GM18505 (cell line): ENCODE measurements at regions not wholly inside any gene's neighbourhood (a gene's known extent, or its start where the extent isn't known, plus 50 kb on each side); places are given as distances from the start of the nearest gene placed in this dataset.

Experiments used
- ATAC-seq: cut with Tn5 transposase; IDR thresholded peaks from one replicate; pipeline ENCODE4 v1.9.1; 2021; ENCODE audit not compliant: unreplicated experiment
- POLR2A ChIP-seq: IDR thresholded peaks from 4 replicates; pipeline ENCODE4 v1.6.1; 2011; ENCODE audit warnings: borderline replicate concordance; ENCODE audit not compliant: insufficient read depth, insufficient read length; ENCODE audit errors: extremely low read depth

DNA sequence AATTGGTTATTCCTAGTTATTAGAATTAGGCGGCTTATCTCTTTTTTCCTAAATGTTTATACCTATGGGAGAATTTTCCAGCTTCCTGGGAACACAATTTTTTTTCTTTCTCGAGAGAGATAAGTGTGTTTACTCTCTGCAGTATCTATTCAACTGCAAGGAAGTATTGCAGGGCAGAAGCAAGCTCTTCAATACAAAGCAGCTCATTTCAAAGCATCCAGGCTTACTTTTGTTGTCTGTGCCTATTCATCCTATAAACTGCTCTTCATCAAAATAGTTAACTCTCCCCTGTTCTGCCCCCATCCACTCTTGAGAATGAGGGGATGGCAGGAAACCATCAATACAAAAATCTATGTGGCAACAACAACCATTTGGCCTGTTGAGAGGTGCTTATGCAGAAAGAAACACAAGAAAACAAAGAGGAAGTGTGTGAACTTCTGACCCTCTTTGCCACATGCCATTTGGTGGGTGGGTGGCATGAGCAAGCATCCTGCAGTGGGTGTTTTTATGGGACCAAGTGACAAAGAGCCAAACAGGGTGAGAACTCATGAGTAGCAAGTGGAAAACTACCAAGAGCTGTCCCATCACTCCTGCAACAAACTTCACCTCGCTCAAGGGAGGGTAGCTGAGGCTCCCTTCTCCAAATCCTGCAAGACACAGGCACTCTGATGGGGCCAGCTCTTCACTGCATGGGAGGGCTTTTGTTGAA, 50.6 kb upstream of the MRPS6 start:
- TF ChIP-seq POLR2A = no peak
- no peak for ATAC-seq

DNA sequence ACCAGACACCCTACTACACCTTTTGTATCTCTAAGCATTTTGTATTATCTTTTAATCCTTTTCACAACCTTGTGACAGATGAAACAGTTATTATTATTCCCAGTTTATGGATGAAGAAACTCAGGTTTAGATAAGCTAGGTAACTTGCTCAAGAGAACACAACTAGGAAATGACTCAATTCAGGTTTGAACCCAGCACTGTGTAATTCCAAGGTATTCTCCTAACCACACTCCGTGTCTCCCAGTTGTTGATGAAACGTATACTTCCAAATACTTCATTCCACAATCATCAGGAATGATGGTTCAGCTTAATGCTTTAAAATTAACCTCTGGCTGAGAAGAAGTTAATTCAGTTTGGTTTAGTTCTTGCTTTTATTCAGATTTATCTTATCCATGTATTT, 51.7 kb upstream of the MRPS6 start:
- no peak for TF ChIP-seq POLR2A
- no peak for ATAC-seq

DNA sequence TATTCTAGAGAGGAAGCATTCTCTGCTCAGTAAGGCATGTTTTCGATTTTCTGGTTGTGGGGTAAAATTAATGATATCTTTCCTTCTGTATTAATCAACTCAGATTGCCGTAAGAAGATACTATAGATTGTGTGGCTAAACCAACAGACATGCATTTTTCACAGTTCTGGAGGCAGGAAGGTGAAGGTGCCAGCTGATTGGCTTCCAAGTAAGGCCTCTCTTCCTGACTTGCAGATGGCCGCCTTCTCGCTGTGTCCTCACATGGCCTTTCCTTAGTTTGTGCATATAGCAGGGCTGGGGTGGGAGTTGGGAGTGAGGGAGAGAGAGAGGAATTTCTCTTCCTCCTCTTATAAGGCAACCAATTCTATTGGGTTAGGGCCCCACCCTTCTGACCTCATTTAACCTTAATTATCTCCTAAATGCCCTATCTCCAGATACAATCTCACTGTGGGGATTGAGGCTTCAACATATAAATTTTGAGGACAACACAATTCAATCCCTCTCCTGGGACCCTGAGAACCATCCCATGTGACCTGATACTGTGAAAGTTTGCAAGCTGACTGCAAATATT, 52.3 kb upstream of the MRPS6 start:
- no peak for ATAC-seq

DNA sequence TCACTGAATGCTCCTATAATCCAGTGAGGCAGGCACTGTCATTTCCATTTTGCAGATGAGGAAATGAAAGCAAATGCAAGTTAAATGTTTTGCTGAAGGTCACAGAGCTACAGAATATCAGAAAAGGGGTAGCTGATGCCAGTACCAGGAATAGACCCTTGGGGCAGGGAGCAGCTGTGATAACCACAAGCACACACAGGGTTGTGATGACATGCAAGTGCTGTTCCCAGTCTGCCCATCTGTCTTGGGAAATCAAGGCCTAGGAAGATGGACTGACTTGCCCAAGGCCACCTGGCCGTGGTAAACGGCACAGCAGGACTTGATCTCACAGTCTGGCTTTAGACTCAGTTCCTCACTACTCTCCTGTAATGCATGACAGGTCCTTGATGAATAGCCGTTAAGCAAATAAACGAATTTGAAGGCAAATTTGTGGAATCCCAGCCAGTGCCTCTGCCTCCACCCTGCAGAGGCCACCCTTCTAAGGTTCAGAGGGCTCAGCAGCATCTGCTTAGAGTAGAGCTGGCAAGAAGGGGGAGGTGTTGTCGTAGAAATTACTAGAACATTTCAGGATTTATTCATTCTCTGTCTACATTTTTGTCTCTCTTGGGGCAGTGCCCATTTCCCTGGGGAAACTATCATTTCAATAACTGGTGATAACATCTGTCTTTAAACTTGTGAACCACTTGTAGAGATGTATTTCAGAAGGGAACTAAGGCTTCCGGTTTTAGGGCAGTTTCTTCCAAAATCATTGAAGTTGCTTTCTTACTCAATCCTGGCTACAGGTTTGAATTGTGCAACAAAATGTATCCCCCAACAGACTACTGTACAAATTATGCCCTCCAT, 53.2 kb upstream of the MRPS6 start:
- ATAC-seq = peak; percentile 52
- peak; percentile 37 for TF ChIP-seq POLR2A

More for the DNA sequence above, 52.3 kb upstream of the MRPS6 start:
- TF ChIP-seq POLR2A = no peak

DNA sequence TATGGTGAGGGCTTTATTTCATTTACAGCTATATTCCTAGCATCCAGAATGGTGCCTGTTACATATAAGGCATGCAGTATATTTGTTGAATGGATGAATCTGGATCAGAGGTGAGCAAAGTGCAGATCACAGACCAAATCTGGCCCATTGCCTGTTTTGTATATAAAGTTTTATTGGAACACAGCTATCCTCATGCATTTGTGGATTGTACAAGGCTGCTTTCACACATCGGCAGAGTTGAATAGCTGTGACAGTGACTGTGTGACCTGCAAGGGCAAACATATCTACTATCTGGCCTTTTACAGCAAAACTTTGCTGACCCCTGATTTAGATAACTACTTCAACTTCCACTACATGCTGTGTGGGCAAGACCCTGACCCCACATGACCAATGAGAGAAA, 54.0 kb upstream of the MRPS6 start:
- ATAC-seq = no peak
- no peak for TF ChIP-seq POLR2A

DNA sequence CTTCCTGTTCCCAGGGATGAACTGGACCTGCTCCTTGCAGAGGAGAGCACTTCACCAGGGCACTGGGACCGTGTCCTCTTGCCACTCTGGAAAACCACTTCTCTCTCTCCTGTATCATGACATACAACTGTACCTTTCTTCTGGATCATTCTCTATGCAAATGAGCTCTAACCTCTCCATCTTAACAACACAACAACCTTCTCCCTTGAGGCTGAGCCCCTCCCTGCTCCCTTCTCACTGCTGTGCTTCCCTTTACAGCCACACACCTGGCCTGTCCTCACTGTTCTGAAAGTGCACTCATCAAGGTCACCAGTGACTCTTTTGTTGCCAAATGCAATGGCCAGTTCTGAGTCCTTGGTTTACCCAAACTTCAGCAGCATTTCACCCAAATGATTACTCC, 54.5 kb upstream of the MRPS6 start:
- no peak for TF ChIP-seq POLR2A
- no peak for ATAC-seq

DNA sequence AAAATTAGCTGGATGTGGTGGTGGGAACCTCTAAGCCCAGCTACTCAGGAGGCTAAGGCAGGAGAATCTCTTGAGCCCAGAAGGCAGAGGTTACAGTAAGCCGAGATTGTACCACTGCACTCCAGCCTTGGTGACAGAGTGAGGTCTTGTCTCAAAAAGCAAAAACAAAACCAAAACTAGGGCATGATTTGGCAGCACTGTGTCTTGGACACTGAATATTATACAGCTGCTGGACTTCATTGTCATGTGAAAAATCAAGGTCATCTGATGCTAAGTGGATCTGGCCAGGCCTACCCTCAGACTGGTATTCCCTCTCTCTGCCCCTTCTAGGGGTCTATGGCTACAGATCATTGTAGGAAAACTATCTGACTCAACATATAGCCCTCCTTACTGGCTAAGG, 55.2 kb upstream of the MRPS6 start:
- TF ChIP-seq POLR2A = no peak
- ATAC-seq = no peak

DNA sequence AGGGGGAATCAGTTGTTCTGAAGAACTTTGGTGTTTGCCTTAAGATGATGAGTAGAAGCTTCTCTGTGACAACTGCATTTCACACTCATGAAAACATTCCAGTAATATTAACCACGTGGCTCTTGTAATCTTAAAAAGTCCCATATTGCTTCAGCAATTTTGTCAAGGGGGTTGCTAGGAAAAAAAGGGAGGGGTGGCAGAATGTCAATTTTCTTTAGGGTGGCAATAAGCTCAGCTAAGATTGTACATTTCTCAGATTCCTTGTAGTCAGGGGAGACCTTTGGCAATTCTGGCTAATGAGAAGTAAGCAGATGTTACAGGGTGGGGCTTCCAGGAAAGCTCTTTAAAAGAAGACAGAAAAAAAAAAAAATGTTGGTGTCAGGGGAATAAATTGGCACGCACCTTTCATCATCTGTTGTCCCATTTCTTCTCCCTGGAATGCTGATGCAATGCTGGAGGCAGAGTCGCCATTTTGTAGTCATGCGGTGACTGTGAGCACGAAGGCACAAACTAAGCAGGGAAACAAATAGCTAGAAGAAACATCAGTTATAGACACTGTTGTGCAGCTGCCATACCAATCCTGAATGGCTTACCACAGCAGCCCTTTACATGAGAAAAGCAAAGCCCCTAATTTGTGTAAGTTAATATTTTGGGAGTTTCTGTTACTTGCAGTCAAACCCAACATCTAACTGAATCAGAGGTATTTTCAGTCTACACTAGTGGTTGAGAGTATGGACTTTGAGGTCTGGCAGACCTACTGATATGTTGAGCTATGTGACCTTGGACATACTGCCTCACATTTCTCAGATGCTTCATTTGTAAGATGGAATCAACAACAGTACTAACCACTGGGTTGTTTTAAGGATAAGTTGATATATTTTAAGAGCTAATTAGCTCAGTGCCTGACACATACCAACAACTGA, 56.1 kb upstream of the MRPS6 start:
- no peak for TF ChIP-seq POLR2A
- ATAC-seq = no peak

DNA sequence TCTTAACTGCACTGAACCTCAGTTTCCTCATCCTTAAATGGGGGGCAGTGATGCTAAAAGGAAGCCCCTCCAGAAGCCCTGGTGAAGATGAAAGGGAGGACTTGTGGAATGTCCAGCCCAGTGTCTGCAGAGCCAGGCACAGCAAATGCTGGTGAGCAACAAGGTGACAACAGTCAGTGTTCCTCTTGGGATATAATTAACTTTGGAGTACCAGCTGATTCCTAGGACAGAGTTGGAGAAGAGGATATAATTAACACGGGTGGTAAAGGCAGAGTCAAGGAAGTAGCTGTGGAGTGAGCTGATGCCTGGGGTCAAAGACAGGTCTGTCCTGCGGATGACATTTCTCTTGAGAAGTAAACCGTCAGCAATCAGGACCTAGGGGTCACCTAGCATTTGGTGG, 60.7 kb upstream of the MRPS6 start:
- TF ChIP-seq POLR2A = no peak
- no peak for ATAC-seq

DNA sequence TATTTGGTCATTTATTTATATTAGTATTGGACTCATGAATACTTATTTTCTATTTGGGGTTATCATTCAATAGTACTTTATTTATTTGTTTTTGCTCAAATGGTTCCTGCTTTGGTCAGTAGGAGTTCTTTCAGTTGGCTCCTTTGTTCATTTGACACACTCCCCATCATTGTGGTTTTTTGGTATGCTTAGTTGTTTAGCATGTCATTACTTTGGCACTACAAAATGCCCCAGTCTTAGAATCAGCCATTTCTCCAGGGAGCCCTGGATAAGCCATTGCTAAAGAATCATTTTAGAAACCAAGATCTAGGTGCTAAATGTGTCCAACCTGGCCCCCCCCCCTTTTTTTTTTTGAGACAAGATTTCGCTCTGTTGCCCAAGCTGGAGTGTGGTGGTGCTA, 61.7 kb upstream of the MRPS6 start:
- no peak for TF ChIP-seq POLR2A
- no peak for ATAC-seq

DNA sequence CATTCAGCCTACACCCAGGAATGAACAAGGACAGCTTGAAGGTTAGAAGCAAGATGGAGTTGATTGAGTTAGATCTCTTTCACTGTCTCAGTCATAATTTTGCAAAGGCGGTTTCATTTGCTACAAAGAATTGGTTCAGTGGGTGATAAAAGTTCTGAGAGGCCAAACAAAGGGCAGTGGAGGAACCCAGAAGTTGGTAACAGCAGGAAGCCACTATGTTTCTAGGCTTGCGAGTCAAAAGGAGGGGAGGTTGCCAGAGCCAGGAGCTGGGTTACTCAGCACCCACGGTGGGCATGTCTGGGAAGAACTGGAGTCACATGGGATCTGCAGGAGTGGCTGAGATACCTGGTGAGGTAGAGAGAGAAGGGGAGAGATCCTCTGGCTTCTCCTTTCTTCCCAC, 64.2 kb upstream of the MRPS6 start:
- ATAC-seq = no peak
- TF ChIP-seq POLR2A = no peak

DNA sequence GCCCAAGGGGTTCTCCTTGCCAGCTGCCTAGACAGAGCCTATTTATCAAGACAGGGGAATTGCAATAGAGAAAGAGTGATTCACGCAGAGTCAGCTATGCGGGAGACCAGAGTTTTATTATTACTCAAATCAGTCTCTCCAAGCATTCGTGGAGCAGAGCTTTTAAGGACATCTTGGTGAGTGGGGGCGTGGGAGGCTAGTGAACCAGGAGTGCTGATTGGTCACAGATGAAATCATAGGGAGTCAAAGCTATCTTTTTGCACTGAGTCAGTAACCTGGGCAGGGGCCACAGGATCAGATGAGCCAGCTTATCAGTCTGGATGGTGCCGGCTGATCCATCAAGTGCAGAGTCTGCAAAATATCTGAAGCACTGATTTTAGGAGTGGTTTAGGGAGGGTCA, 64.8 kb upstream of the MRPS6 start:
- no peak for TF ChIP-seq POLR2A
- ATAC-seq = no peak

DNA sequence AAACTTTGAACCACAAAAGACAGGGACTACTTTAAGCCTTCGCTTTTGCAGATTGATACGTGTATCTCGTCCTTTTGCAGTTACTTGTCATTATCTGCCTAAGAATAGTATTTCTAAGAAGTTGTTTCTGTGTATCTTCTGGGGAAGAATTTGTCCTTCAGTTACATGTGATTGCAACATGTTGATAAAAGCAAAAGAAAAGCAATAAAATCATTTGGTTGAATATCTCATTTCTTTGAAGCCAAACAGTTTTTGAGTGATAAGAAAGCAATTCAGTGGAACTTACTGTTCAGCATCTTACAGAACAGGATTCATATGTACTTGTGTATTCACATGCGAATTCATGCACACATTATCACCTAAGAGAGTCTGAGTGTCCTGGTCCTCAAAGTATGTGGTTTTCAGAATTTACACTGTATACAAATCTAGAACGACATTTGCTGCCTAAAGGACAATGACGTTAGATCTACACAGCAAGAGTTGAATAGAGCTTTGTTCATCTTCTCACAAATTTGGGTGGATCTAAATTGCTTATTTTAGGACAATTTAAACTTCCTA, 66.7 kb upstream of the MRPS6 start:
- ATAC-seq = no peak
- TF ChIP-seq POLR2A = no peak

DNA sequence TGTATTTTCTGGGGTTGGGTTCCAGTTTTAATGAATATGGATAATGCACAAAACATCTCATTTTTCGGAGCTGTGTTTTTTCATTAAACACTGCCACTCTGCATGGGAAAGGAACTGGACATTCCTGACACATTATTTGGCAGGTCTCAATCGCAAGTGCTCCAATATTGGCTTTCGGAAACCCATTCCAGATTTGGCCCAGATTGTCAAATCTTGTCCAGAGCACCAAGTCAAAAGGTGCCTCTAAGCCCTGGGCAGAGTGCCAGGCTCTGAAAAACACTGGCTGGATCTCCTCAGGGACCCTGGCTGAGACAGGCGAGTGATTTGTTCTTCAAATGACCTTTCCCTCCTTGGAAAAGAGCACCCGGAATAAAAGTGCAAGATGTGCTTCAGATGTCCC, 68.4 kb upstream of the MRPS6 start:
- no peak for TF ChIP-seq POLR2A
- no peak for ATAC-seq
